NCI-H524 (cell line): ENCODE measurements at regions not wholly inside any gene's neighbourhood (a gene's known extent, or its start where the extent isn't known, plus 50 kb on each side); places are given as distances from the start of the nearest gene placed in this dataset.
A peak's percentile ranks its signal among the peaks of the same experiment; 100 is the strongest.
"Not testable (repeated sequence)": the region's sequence is repeated elsewhere in the genome, so short reads cannot be mapped to it uniquely, and the experiment has no call there.

Experiments used
- DNase-seq, 2 experiments: peaks; one replicate each; lab custom pipeline; 2025; lab: John Stamatoyannopoulos, UW

GRCh38 chr5:68991279-68992084 is 102.3 kb upstream of the SLC30A5 start:
- no peak for DNase-seq

GRCh38 chr5:68994645-68995044 is 99.2 kb upstream of the SLC30A5 start:
- DNase-seq, result no peak

GRCh38 chr5:68995845-68996545 is 97.8 kb upstream of the SLC30A5 start:
- no peak for DNase-seq

GRCh38 chr5:68999181-68999580 is 94.6 kb upstream of the SLC30A5 start:
- DNase-seq, result no peak

- no peak for DNase-seq
Observed at GRCh38 chr5:69000216-69000919, 93.4 kb upstream of the SLC30A5 start.

- DNase-seq, result no peak
Observed at GRCh38 chr5:69000949-69001348, 92.9 kb upstream of the SLC30A5 start.

- DNase-seq, result no peak
Observed at GRCh38 chr5:69001627-69002026, 92.2 kb upstream of the SLC30A5 start.

GRCh38 chr5:69004127-69004526 is 89.7 kb upstream of the SLC30A5 start:
- DNase-seq, result no peak

- no peak for DNase-seq
Observed at GRCh38 chr5:69004676-69005075, 89.1 kb upstream of the SLC30A5 start.

GRCh38 chr5:69006030-69006429 is 87.8 kb upstream of the SLC30A5 start:
- no peak for DNase-seq

GRCh38 chr5:69007163-69007562 is 86.7 kb upstream of the SLC30A5 start:
- DNase-seq, result peak; percentile 43 to 75

- peak; percentile 71 to 79 for DNase-seq
Observed at GRCh38 chr5:69007726-69008368, 86.0 kb upstream of the SLC30A5 start.

GRCh38 chr5:69010476-69010875 is 83.3 kb upstream of the SLC30A5 start:
- DNase-seq, result no peak

GRCh38 chr5:69011910-69012309 is 81.9 kb upstream of the SLC30A5 start:
- no peak for DNase-seq

- no peak for DNase-seq
Observed at GRCh38 chr5:69013481-69013880, 80.3 kb upstream of the SLC30A5 start.

- DNase-seq, result not testable (repeated sequence)
Observed at GRCh38 chr5:69014007-69014406, 79.8 kb upstream of the SLC30A5 start.

GRCh38 chr5:69019668-69020375 is 74.0 kb upstream of the SLC30A5 start:
- DNase-seq, result no peak

- DNase-seq, result peak; percentile 16 to 60
Observed at GRCh38 chr5:69024241-69024651, 69.6 kb upstream of the SLC30A5 start.

- no peak for DNase-seq
Observed at GRCh38 chr5:69029292-69029691, 64.5 kb upstream of the SLC30A5 start.

GRCh38 chr5:69030358-69031062 is 63.3 kb upstream of the SLC30A5 start:
- no peak for DNase-seq

- peak in 1 of 2 experiments; percentile 12 for DNase-seq
Observed at GRCh38 chr5:69032009-69032408, 61.8 kb upstream of the SLC30A5 start.
